ENCODE measurements at regions not wholly inside any gene's neighbourhood (a gene's known extent, or its start where the extent isn't known, plus 50 kb on each side); places are given as distances from the start of the nearest gene placed in this dataset.

DNA sequence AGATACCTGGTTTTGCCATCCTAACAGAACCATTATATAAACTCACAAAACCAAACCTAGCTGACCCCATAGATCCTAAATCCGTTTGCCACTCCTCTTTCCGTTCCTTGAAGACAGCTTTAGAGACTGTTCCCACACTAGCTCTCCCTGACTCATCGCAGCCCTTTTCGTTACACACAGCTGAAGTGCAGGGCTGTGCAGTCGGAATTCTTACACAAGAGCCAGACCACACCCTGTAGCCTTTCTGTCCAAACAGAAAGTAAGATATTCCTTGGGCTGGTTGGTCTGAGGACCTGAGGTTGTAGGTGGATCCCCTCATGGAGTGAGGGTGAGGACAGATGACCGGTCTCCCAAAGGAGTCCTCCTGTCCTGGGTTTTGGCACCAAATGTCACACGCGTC, 56.7 kb upstream of the NAA35 start:
- peak; percentile 2 for DNase-seq

DNA sequence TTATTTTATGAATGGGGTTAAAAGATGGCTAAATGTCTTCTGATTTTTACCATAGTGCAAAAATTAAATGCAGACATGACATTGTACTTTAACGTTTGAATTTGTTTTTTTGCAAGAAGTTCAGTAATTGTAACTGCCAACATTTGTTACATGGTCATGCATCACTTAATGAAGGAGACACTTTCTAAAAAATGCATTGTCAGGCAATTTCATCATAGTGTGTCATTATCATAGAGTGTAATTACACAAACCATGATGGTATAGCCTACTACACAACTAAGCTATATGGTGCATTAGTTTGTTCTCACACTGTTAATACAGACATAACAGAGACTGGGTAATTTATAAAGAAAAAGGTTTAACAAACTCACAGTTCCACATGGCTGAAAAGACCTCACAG, 50.0 kb upstream of the NAA35 start:
- no peak for DNase-seq
